HCT116 (cell line): ENCODE measurements at regions not wholly inside any gene's neighbourhood (a gene's known extent, or its start where the extent isn't known, plus 50 kb on each side); places are given as distances from the start of the nearest gene placed in this dataset.

Source experiments
- ATAC-seq: fragments of 200-7000 bp; cut with Tn5 transposase; 2 replicates; pipeline ENCODE4 v1.9.1; 2020; ENCODE audit warnings: mild to moderate bottlenecking, moderate library complexity
- BruUV-seq: library from RNA; stranded (reverse); fragments of 400-500 nt; replicated peaks from 2 replicates; lab custom pipeline; 2021; lab: Mats Ljungman, UMichigan
- CTCF ChIA-PET: fragments of 300-600 bp; sonication (Branson Sonifier 250); formaldehyde crosslinking; loops from one replicate; lab custom pipeline; 2021; ENCODE audit warnings: antibody characterized with exemption; lab: Charles Lee
- POLR2A ChIA-PET: fragments of 300-600, 350-600 bp; sonication (Branson Sonifier 250); formaldehyde crosslinking; loops from one replicate; lab custom pipeline; 2021; ENCODE audit warnings: antibody characterized with exemption; lab: Charles Lee
- RAD21 ChIA-PET, 2 experiments: fragments of 300-600 bp; sonication (Branson Sonifier 250); formaldehyde crosslinking; loops; one replicate each; lab custom pipeline; 2023; ENCODE audit warnings: low total read pairs in 2 of 2; ENCODE audit not compliant: uncharacterized antibody in 2 of 2, unreplicated experiment in 2 of 2, low non-redundant PET in 1 of 2; lab: Charles Lee
- DNase-seq: peaks from one replicate; pipeline ENCODE4 v3.0.0-alpha.2; 2010; ENCODE audit warnings: low read depth, low spot score
- H2AFZ ChIP-seq: fragments of 200-600 bp; shearing (Covaris generic), sonication (generic); 2 replicates; pipeline ENCODE4 v1.6.1; 2017; ENCODE audit warnings: low read depth, mixed run types, mixed read lengths, antibody characterized with exemption, low read length; ENCODE audit not compliant: poor library complexity, severe bottlenecking
- H3K27ac ChIP-seq: 2 replicates; pipeline ENCODE4 v1.5.1; 2012; ENCODE audit warnings: low read depth, low read length
- H3K27me3 ChIP-seq: fragments of 200-600 bp; sonication (generic); 2 replicates; pipeline ENCODE4 v1.6.1; 2016; ENCODE audit warnings: mixed run types, low read length, mixed read lengths; ENCODE audit not compliant: insufficient read depth
- H3K36me3 ChIP-seq, 2 experiments: fragments of 200-500 bp in 1 of 2; fragments of 200-600 bp in 1 of 2; sonication (Bioruptor generic) in 1 of 2; sonication (generic) in 1 of 2; 2 replicates each; pipeline versions ENCODE4 v1.5.1 to v1.6.1; 2014 to 2016; ENCODE audit warnings: low read length in 2 of 2, inconsistent platforms in 1 of 2, mixed read lengths in 1 of 2, mixed run types in 1 of 2; ENCODE audit not compliant: insufficient read depth in 2 of 2, control insufficient read depth in 1 of 2
- H3K4me1 ChIP-seq, 2 experiments: fragments of 200-600 bp in 1 of 2; sonication (generic) in 1 of 2; 2 replicates each; pipeline versions ENCODE4 v1.5.1 to v1.6.1; 2012 to 2017; ENCODE audit warnings: low read length in 2 of 2, inconsistent platforms in 1 of 2, mild to moderate bottlenecking in 1 of 2, mixed read lengths in 1 of 2, mixed run types in 1 of 2, moderate library complexity in 1 of 2; ENCODE audit not compliant: insufficient read depth in 2 of 2, control insufficient read depth in 1 of 2
- H3K4me2 ChIP-seq: fragments of 200-600 bp; sonication (generic); 2 replicates; pipeline ENCODE4 v1.6.1; 2017; ENCODE audit warnings: mixed run types, low read length, mixed read lengths
- H3K4me3 ChIP-seq, 2 experiments: fragments of 200-600 bp in 1 of 2; sonication (generic) in 1 of 2; replicated peaks in 1 of 2; 2 replicates each; pipeline ENCODE4 v1.5.1; 2011 to 2016; ENCODE audit warnings: low read length in 2 of 2, control low read depth in 1 of 2, low read depth in 1 of 2, mild to moderate bottlenecking in 1 of 2, mixed read lengths in 1 of 2, mixed run types in 1 of 2
- H3K79me2 ChIP-seq: fragments of 200-600 bp; sonication (generic); 2 replicates; pipeline ENCODE4 v1.6.1; 2017; ENCODE audit warnings: mild to moderate bottlenecking, mixed run types, low read length, moderate library complexity, mixed read lengths; ENCODE audit not compliant: insufficient read depth
- H3K9ac ChIP-seq: fragments of 200-600 bp; sonication (generic); 2 replicates; pipeline ENCODE4 v1.6.1; 2016; ENCODE audit warnings: low read length, mixed read lengths
- H3K9me2 ChIP-seq: fragments of 200-600 bp; sonication (generic), shearing (Covaris generic); 2 replicates; pipeline ENCODE4 v1.6.1; 2017; ENCODE audit warnings: mixed run types, mild to moderate bottlenecking, moderate library complexity; ENCODE audit not compliant: insufficient read depth
- H3K9me3 ChIP-seq, 2 experiments: fragments of 200-500 bp in 1 of 2; fragments of 200-600 bp in 1 of 2; sonication (Bioruptor generic) in 1 of 2; sonication (generic) in 1 of 2; 2 replicates each; pipeline ENCODE4 v1.6.1; 2014 to 2017; ENCODE audit warnings: low read length in 2 of 2, mixed read lengths in 2 of 2, inconsistent platforms in 1 of 2, low read depth in 1 of 2, mild to moderate bottlenecking in 1 of 2, mixed run types in 1 of 2, moderate library complexity in 1 of 2; ENCODE audit not compliant: control insufficient read depth in 1 of 2, insufficient read depth in 1 of 2
- H4K20me1 ChIP-seq: fragments of 200-600 bp; sonication (generic), shearing (Covaris generic); 2 replicates; pipeline ENCODE4 v1.6.1; 2017; ENCODE audit warnings: mixed run types, mild to moderate bottlenecking, moderate library complexity; ENCODE audit not compliant: insufficient read depth
- CBX3 ChIP-seq: IDR thresholded peaks from 2 replicates; pipeline ENCODE4 v1.6.1; 2012; ENCODE audit warnings: low read depth
- EGR1 ChIP-seq: IDR thresholded peaks from 2 replicates; pipeline ENCODE4 v1.6.1; 2012; ENCODE audit warnings: low read depth
- ELF1 ChIP-seq: IDR thresholded peaks from 2 replicates; pipeline ENCODE4 v1.6.1; 2012; ENCODE audit warnings: low read depth, borderline replicate concordance
- EZH2phosphoT487 ChIP-seq: fragments of 200-600 bp; IDR thresholded peaks from 2 replicates; pipeline ENCODE4 v1.6.1; 2018; ENCODE audit warnings: antibody characterized with exemption, borderline replicate concordance
- JUND ChIP-seq: IDR thresholded peaks from 2 replicates; pipeline ENCODE4 v1.6.1; 2012
- REST ChIP-seq: IDR thresholded peaks from 2 replicates; pipeline ENCODE4 v1.6.1; 2012; ENCODE audit warnings: low read depth
- TCF7L2 ChIP-seq: IDR thresholded peaks from 2 replicates; pipeline ENCODE4 v1.7.0; 2011; ENCODE audit warnings: borderline replicate concordance, inconsistent platforms; ENCODE audit not compliant: insufficient read depth, insufficient read length; ENCODE audit errors: extremely low read depth
- ZFX ChIP-seq: fragments of 450-650 bp; IDR thresholded peaks from 2 replicates; pipeline ENCODE4 v1.6.1; 2017
- intact Hi-C: fragments of 100-400 bp; cut with micrococcal nuclease; formaldehyde crosslinking; loops from 2 replicates; pipeline ENCODE4 v1.10.0; 2022

- BruUV-seq: no TSS peak
- no peak overlapping the region for H2AFZ ChIP-seq
- no peak overlapping the region for H3K9ac ChIP-seq
- no peaks in the 10 kb centered on the region for H4K20me1 ChIP-seq
- no peak for DNase-seq
- H3K79me2 ChIP-seq: no peaks in the 10 kb centered on the region
- intact Hi-C loops: no loop called here
- ATAC-seq: no peak
- H3K4me1 ChIP-seq: no peaks in the 10 kb centered on the region
- ChIA-PET CTCF (no interaction called here), POLR2A (no interaction called here), RAD21 (no interaction called here)
- no peaks in the 10 kb centered on the region for H3K9me2 ChIP-seq
- H3K9me3 ChIP-seq: no peaks in the 10 kb centered on the region; a peak in 2 of 4 replicates
- H3K27ac ChIP-seq: no peak overlapping the region
- H3K4me3 ChIP-seq: no peak overlapping the region
- no peaks in the 10 kb centered on the region for H3K36me3 ChIP-seq
- H3K27me3 ChIP-seq: no peaks in the 10 kb centered on the region
- no peak overlapping the region for H3K4me2 ChIP-seq
- no peak for TF ChIP-seq ELF1
- no peak for TF ChIP-seq EZH2phosphoT487
- no peak for TF ChIP-seq CBX3
- TF ChIP-seq JUND: no peak
- no peak for TF ChIP-seq ZFX
These were observed 306.3 kb upstream of the PPARGC1A start for GRCh38 chr4:24195991-24196736.

GRCh38 chr4:24192018-24192641, 302.3 kb upstream of the PPARGC1A start:
- POLR2A ChIA-PET: no interaction called here
- no peak for DNase-seq
- CTCF ChIA-PET: no interaction called here

More at GRCh38 chr4:24192018-24192641, 302.3 kb upstream of the PPARGC1A start:
- no peaks in the 10 kb centered on the region for H3K79me2 ChIP-seq
- no peak overlapping the region for H3K4me3 ChIP-seq
- H3K9me3 ChIP-seq: no peaks in the 10 kb centered on the region; a peak in 2 of 4 replicates
- no peak overlapping the region for H3K27ac ChIP-seq
- intact Hi-C loops: no loop called here
- H3K36me3 ChIP-seq: no peaks in the 10 kb centered on the region
- H3K27me3 ChIP-seq: no peaks in the 10 kb centered on the region
- H2AFZ ChIP-seq: no peak overlapping the region
- TF ChIP-seq EGR1: no peak
- TF ChIP-seq TCF7L2: no peak
- no peak for TF ChIP-seq REST
- TF ChIP-seq CBX3: no peak
- ATAC-seq: no peak
- RAD21 ChIA-PET: no interaction called here
- H3K9me2 ChIP-seq: no peaks in the 10 kb centered on the region
- no peak overlapping the region for H3K9ac ChIP-seq
- no peak overlapping the region for H3K4me2 ChIP-seq
- H3K4me1 ChIP-seq: no peaks in the 10 kb centered on the region
- BruUV-seq: no TSS peak
- no peaks in the 10 kb centered on the region for H4K20me1 ChIP-seq
